Astrocyte (in vitro differentiated cells and primary cell): ENCODE measurements at regions not wholly inside any gene's neighbourhood (a gene's known extent, or its start where the extent isn't known, plus 50 kb on each side); places are given as distances from the start of the nearest gene placed in this dataset.

Experiments
- EZH2 ChIP-seq: IDR thresholded peaks from 2 replicates; pipeline ENCODE4 v1.6.1; 2012; ENCODE audit warnings: mild to moderate bottlenecking, low read length, inconsistent platforms; ENCODE audit not compliant: insufficient read depth
- TF ChIP-seq, protein P1 (sequence below): IDR thresholded peaks from 2 replicates; pipeline ENCODE4 v1.5.1; 2011; ENCODE audit warnings: low read depth, mild to moderate bottlenecking, inconsistent platforms, low read length, moderate library complexity; ENCODE audit not compliant: insufficient read depth

GRCh38 chr11:129704831-129705230 is 110.8 kb upstream of the TMEM45B start:
- TF ChIP-seq, protein P1, sequence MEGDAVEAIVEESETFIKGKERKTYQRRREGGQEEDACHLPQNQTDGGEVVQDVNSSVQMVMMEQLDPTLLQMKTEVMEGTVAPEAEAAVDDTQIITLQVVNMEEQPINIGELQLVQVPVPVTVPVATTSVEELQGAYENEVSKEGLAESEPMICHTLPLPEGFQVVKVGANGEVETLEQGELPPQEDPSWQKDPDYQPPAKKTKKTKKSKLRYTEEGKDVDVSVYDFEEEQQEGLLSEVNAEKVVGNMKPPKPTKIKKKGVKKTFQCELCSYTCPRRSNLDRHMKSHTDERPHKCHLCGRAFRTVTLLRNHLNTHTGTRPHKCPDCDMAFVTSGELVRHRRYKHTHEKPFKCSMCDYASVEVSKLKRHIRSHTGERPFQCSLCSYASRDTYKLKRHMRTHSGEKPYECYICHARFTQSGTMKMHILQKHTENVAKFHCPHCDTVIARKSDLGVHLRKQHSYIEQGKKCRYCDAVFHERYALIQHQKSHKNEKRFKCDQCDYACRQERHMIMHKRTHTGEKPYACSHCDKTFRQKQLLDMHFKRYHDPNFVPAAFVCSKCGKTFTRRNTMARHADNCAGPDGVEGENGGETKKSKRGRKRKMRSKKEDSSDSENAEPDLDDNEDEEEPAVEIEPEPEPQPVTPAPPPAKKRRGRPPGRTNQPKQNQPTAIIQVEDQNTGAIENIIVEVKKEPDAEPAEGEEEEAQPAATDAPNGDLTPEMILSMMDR: no peak
- no peak for TF ChIP-seq EZH2
